ENCODE measurements at regions not wholly inside any gene's neighbourhood (a gene's known extent, or its start where the extent isn't known, plus 50 kb on each side); places are given as distances from the start of the nearest gene placed in this dataset.

GRCh38 chr5:130992095-130992494, 173.0 kb downstream of the HINT1 start:
- no peak for TF ChIP-seq MXI1 (IDR thresholded peaks at IDR 0.05; ENCODE audit: low read depth, low read length)
- Histone ChIP-seq H3K4me3 (no peak overlapping the region), H3K9me3 (replicated peaks; ENCODE audit: control insufficient read depth, insufficient read depth, low read depth, low read length) (no peaks in the 10 kb centered on the region), H3K4me2 (ENCODE audit: insufficient read depth, low read length) (no peak overlapping the region), H3K27ac (ENCODE audit: extremely low read depth, low read depth, low read length) (no peak overlapping the region), H3K27me3 (ENCODE audit: control insufficient read depth in 2 of 2, insufficient read depth in 2 of 2, low read length in 2 of 2) (peaks cover 19 to 31% of the 10 kb centered on the region in 2 experiments; a peak in 4 of 5 replicates), H3K79me2 (ENCODE audit: control insufficient read depth, insufficient read depth, low read length) (no peaks in the 10 kb centered on the region), H3K4me1 (replicated peaks in 1 of 2; ENCODE audit: control insufficient read depth in 2 of 2, insufficient read depth in 2 of 2, low read length in 2 of 2) (peaks cover 0 to 15% of the 10 kb centered on the region in 2 experiments; a peak in 2 of 5 replicates), H3K36me3 (ENCODE audit: control insufficient read depth, insufficient read depth, low read length) (no peaks in the 10 kb centered on the region), H4K20me1 (replicated peaks; ENCODE audit: control insufficient read depth, insufficient read depth, low read length) (no peaks in the 10 kb centered on the region; the same call in 1 of the 2 replicates), H3K9me1 (ENCODE audit: control insufficient read depth, insufficient read depth, low read length) (no peaks in the 10 kb centered on the region), H2AFZ (ENCODE audit: low read depth, low read length) (no peak overlapping the region), H3K9ac (ENCODE audit: insufficient read depth in 1 of 2, low read depth in 2 of 2, low read length in 2 of 2) (no peak overlapping the region)
- CTCF ChIA-PET (ENCODE audit: low intra/inter-chr PET ratio): no interaction called here
- in situ Hi-C loops (cut with MboI): no loop called here
- WGBS (ENCODE audit: insufficient coverage, low coverage, missing lambda C conversion rate): 0% methylated on average over 4 of the region's 4 CpGs
- no peak for FAIRE-seq
- POLR2A ChIA-PET: no interaction called here
- intact Hi-C loops (cut with micrococcal nuclease): no loop called here
- DNase-seq (ENCODE audit: extremely low read depth in 1 of 4, low spot score in 3 of 4): no peak
- no TSS peak for BruUV-seq (replicated peaks)
- no peak for ATAC-seq

- Histone ChIP-seq H4K20me1 (replicated peaks; ENCODE audit: control insufficient read depth, insufficient read depth, low read length) (no peaks in the 10 kb centered on the region), H2AFZ (ENCODE audit: low read depth, low read length) (no peak overlapping the region), H3K27me3 (ENCODE audit: control insufficient read depth in 2 of 2, insufficient read depth in 2 of 2, low read length in 2 of 2) (no peaks in the 10 kb centered on the region), H3K9me1 (ENCODE audit: control insufficient read depth, insufficient read depth, low read length) (no peaks in the 10 kb centered on the region), H3K9me3 (replicated peaks; ENCODE audit: control insufficient read depth, insufficient read depth, low read depth, low read length) (no peaks in the 10 kb centered on the region), H3K9ac (ENCODE audit: insufficient read depth in 1 of 2, low read depth in 2 of 2, low read length in 2 of 2) (no peak overlapping the region), H3K4me2 (ENCODE audit: insufficient read depth, low read length) (no peak overlapping the region), H3K4me3 (no peak overlapping the region), H3K36me3 (ENCODE audit: control insufficient read depth, insufficient read depth, low read length) (no peaks in the 10 kb centered on the region), H3K79me2 (ENCODE audit: control insufficient read depth, insufficient read depth, low read length) (no peaks in the 10 kb centered on the region), H3K4me1 (replicated peaks in 1 of 2; ENCODE audit: control insufficient read depth in 2 of 2, insufficient read depth in 2 of 2, low read length in 2 of 2) (no peaks in the 10 kb centered on the region), H3K27ac (ENCODE audit: extremely low read depth, low read depth, low read length) (no peak overlapping the region)
- WGBS (ENCODE audit: insufficient coverage, low coverage, missing lambda C conversion rate): 0% methylated on average over 2 of the region's 2 CpGs
- CTCF ChIA-PET (ENCODE audit: low intra/inter-chr PET ratio): no interaction called here
- no TSS peak for BruUV-seq (replicated peaks)
- no peak for DNase-seq (ENCODE audit: extremely low read depth in 1 of 4, low spot score in 3 of 4)
- in situ Hi-C loops (cut with MboI) (no loop called here), intact Hi-C loops (cut with micrococcal nuclease) (no loop called here)
- ATAC-seq: no peak
- no peak for FAIRE-seq
- POLR2A ChIA-PET: interaction anchor here (1.0 kb wide), 1 partner anchor 11 kb away, joined by 3 read pairs; no protein-coding TSS in a partner anchor
- no peak for TF ChIP-seq USF1 (CRISPR knock-in tag; IDR thresholded peaks at IDR 0.05)
- no peak for TF ChIP-seq ZBTB17 (CRISPR knock-in tag; IDR thresholded peaks at IDR 0.05)
- TF ChIP-seq MECOM (CRISPR knock-in tag; IDR thresholded peaks at IDR 0.05): no peak
- TF ChIP-seq ZBTB40 (IDR thresholded peaks at IDR 0.05): no peak
- no peak for TF ChIP-seq ZBTB40 (CRISPR knock-in tag; IDR thresholded peaks at IDR 0.05)
- TF ChIP-seq RBM25 (IDR thresholded peaks at IDR 0.05; ENCODE audit: low read depth, low read length, severe bottlenecking): no peak
Measured at GRCh38 chr5:130985776-130986175, 179.3 kb downstream of the HINT1 start.
